H1 (cell line): ENCODE measurements at regions not wholly inside any gene's neighbourhood (a gene's known extent, or its start where the extent isn't known, plus 50 kb on each side); places are given as distances from the start of the nearest gene placed in this dataset.

Experiments used
- CTCF ChIA-PET: fragments of 300-600 bp; sonication (Branson Sonifier 250); formaldehyde crosslinking; loops from one replicate; lab custom pipeline; 2021; ENCODE audit not compliant: partially characterized antibody; lab: Charles Lee
- POLR2A ChIA-PET: fragments of 300-600 bp; sonication (Branson Sonifier 250); formaldehyde crosslinking; loops from one replicate; lab custom pipeline; 2021; ENCODE audit warnings: inconsistent platforms; ENCODE audit not compliant: partially characterized antibody; lab: Charles Lee
- DNase-seq, 2 experiments: peaks; one replicate each; pipeline versions ENCODE4 v3.0.0 to v3.0.0-alpha.2; 2010 to 2022; ENCODE audit warnings: low spot score in 2 of 2, low read depth in 1 of 2, mixed read lengths in 1 of 2
- FAIRE-seq: peaks from 2 replicates; lab custom pipeline; 2011; peaks lifted over from hg19 to GRCh38; lab: Jason Lieb, UNC
- H2AFZ ChIP-seq: 2 replicates; pipeline ENCODE4 v1.8.1; 2012; ENCODE audit warnings: low read length, inconsistent platforms
- H2AK5ac ChIP-seq: 2 replicates; pipeline ENCODE4 v1.6.1; 2013; ENCODE audit warnings: low read depth, low read length
- H2BK120ac ChIP-seq: replicated peaks from 2 replicates; pipeline ENCODE3; 2013; ENCODE audit warnings: low read depth, low read length, inconsistent platforms
- H2BK12ac ChIP-seq: 2 replicates; pipeline ENCODE4 v1.6.1; 2013; ENCODE audit warnings: low read depth, low read length
- H2BK15ac ChIP-seq: 2 replicates; pipeline ENCODE4 v1.6.1; 2013; ENCODE audit warnings: low read length
- H2BK20ac ChIP-seq: 2 replicates; pipeline ENCODE4 v1.6.1; 2013; ENCODE audit warnings: low read length
- H2BK5ac ChIP-seq: 2 replicates; pipeline ENCODE4 v1.6.1; 2013; ENCODE audit warnings: low read depth, low read length
- H3K14ac ChIP-seq: 2 replicates; pipeline ENCODE4 v1.6.1; 2013; ENCODE audit warnings: inconsistent platforms; ENCODE audit not compliant: insufficient read length
- H3K18ac ChIP-seq: 2 replicates; pipeline ENCODE4 v1.6.1; 2013; ENCODE audit warnings: low read length; ENCODE audit errors: extremely low read depth
- H3K23ac ChIP-seq: 2 replicates; pipeline ENCODE4 v1.6.1; 2013; ENCODE audit warnings: inconsistent platforms; ENCODE audit not compliant: insufficient read length
- H3K23me2 ChIP-seq: 2 replicates; pipeline ENCODE4 v1.6.1; 2013; ENCODE audit warnings: low read depth, low read length
- H3K27ac ChIP-seq: 2 replicates; pipeline ENCODE4 v1.6.1; 2011; ENCODE audit warnings: low read depth, low read length, inconsistent platforms
- H3K27me3 ChIP-seq, 4 experiments: replicated peaks in 1 of 4; 1 replicate in 1 of 4; 2 replicates in 3 of 4; pipeline versions ENCODE4 v1.6.1 to v1.8.1; 2011 to 2013; ENCODE audit warnings: low read length in 3 of 4, mild to moderate bottlenecking in 3 of 4, inconsistent platforms in 2 of 4, mixed read lengths in 2 of 4, moderate library complexity in 1 of 4; ENCODE audit not compliant: control insufficient read depth in 3 of 4, insufficient read depth in 3 of 4; ENCODE audit errors: extremely low read depth in 1 of 4
- H3K36me3 ChIP-seq, 4 experiments: 2 replicates each; pipeline versions ENCODE4 v1.6.1 to v1.8.1; 2011 to 2013; ENCODE audit warnings: mild to moderate bottlenecking in 4 of 4, low read length in 3 of 4, moderate library complexity in 2 of 4, control low read depth in 1 of 4, inconsistent platforms in 1 of 4; ENCODE audit not compliant: insufficient read depth in 4 of 4, control insufficient read depth in 2 of 4
- H3K4ac ChIP-seq: replicated peaks from 2 replicates; pipeline ENCODE3; 2013; ENCODE audit warnings: low read length, low read depth, mixed read lengths, inconsistent platforms; ENCODE audit not compliant: insufficient read length
- H3K4me1 ChIP-seq, 4 experiments: replicated peaks in 1 of 4; 1 replicate in 1 of 4; 2 replicates in 3 of 4; pipeline versions ENCODE4 v1.6.1 to v1.8.1; 2011 to 2013; ENCODE audit warnings: low read length in 3 of 4, inconsistent platforms in 2 of 4, mixed read lengths in 1 of 4; ENCODE audit not compliant: insufficient read depth in 4 of 4, control insufficient read depth in 3 of 4
- H3K4me2 ChIP-seq, 2 experiments: 2 replicates each; pipeline versions ENCODE4 v1.6.1 to v1.8.1; 2011 to 2013; ENCODE audit warnings: low read depth in 2 of 2, low read length in 2 of 2, control low read depth in 1 of 2, inconsistent platforms in 1 of 2, mild to moderate bottlenecking in 1 of 2; ENCODE audit not compliant: insufficient read depth in 1 of 2
- H3K4me3 ChIP-seq, 4 experiments: fragments of 200-600, 300-600 bp in 1 of 4; sonication (generic), shearing (Covaris generic), sonication (Bioruptor Twin) in 1 of 4; 2 replicates each; pipeline versions ENCODE4 v1.5.1 to v1.8.1; 2011 to 2016; ENCODE audit warnings: low read length in 4 of 4, low read depth in 3 of 4, control low read depth in 2 of 4, inconsistent platforms in 2 of 4, mild to moderate bottlenecking in 2 of 4, mixed read lengths in 1 of 4, moderate library complexity in 1 of 4; ENCODE audit not compliant: insufficient read depth in 2 of 4; ENCODE audit errors: extremely low read depth in 1 of 4
- H3K56ac ChIP-seq: replicated peaks from 2 replicates; pipeline ENCODE3; 2013; ENCODE audit warnings: low read depth, mild to moderate bottlenecking, mixed read lengths, low read length, inconsistent platforms; ENCODE audit not compliant: insufficient read length
- H3K79me1 ChIP-seq: 2 replicates; pipeline ENCODE4 v1.6.1; 2013; ENCODE audit warnings: low read depth, low read length, control low read depth
- H3K79me2 ChIP-seq, 2 experiments: 2 replicates each; pipeline versions ENCODE4 v1.6.1 to v1.8.1; 2012 to 2013; ENCODE audit warnings: low read length in 2 of 2, mild to moderate bottlenecking in 2 of 2, inconsistent platforms in 1 of 2; ENCODE audit not compliant: insufficient read depth in 2 of 2, control insufficient read depth in 1 of 2
- H3K9ac ChIP-seq, 4 experiments: replicated peaks in 1 of 4; 1 replicate in 1 of 4; 2 replicates in 3 of 4; pipeline versions ENCODE4 v1.6.1 to v1.8.1; 2011 to 2013; ENCODE audit warnings: low read depth in 3 of 4, low read length in 3 of 4, control low read depth in 2 of 4, mild to moderate bottlenecking in 2 of 4, moderate library complexity in 2 of 4, inconsistent platforms in 1 of 4; ENCODE audit errors: extremely low read depth in 1 of 4
- H3K9me3 ChIP-seq, 2 experiments: 2 replicates each; pipeline versions ENCODE4 v1.6.1 to v1.8.1; 2012 to 2013; ENCODE audit warnings: mild to moderate bottlenecking in 2 of 2, moderate library complexity in 2 of 2, control low read depth in 1 of 2, inconsistent platforms in 1 of 2, low read depth in 1 of 2, low read length in 1 of 2, mixed read lengths in 1 of 2; ENCODE audit not compliant: insufficient read depth in 2 of 2
- H4K20me1 ChIP-seq, 2 experiments: replicated peaks in 1 of 2; 2 replicates each; pipeline versions ENCODE3 to v1.8.1; 2011 to 2013; ENCODE audit warnings: inconsistent platforms in 2 of 2, low read length in 2 of 2, mild to moderate bottlenecking in 1 of 2; ENCODE audit not compliant: insufficient read depth in 2 of 2, control insufficient read depth in 1 of 2
- H4K5ac ChIP-seq: 2 replicates; pipeline ENCODE4 v1.6.1; 2013; ENCODE audit warnings: low read length, low read depth, mixed read lengths, inconsistent platforms; ENCODE audit not compliant: insufficient read length
- H4K8ac ChIP-seq: 2 replicates; pipeline ENCODE4 v1.8.0; 2013; ENCODE audit warnings: mild to moderate bottlenecking, moderate library complexity, low read length, inconsistent platforms; ENCODE audit not compliant: insufficient read depth; ENCODE audit errors: extremely low read depth
- H4K91ac ChIP-seq: replicated peaks from 2 replicates; pipeline ENCODE3; 2013; ENCODE audit warnings: low read length, mixed read lengths, inconsistent platforms; ENCODE audit not compliant: insufficient read length
- ATF3 ChIP-seq: IDR thresholded peaks from 2 replicates; pipeline ENCODE4 v1.6.1; 2011; ENCODE audit warnings: low read depth, mild to moderate bottlenecking, low read length; ENCODE audit not compliant: insufficient read depth
- CBX8 ChIP-seq: fragments of 300-800, 300-1000 bp; sonication (generic); IDR thresholded peaks from 2 replicates; pipeline ENCODE4 v1.7.1; 2016; ENCODE audit warnings: low read depth, low read length, borderline replicate concordance
- CHD2 ChIP-seq: IDR thresholded peaks from 2 replicates; pipeline ENCODE4 v1.6.1; 2012; ENCODE audit warnings: low read length, improper control_type of control experiment
- CREB1 ChIP-seq: IDR thresholded peaks from 2 replicates; pipeline ENCODE4 v1.6.1; 2012; ENCODE audit warnings: inconsistent platforms
- GTF2F1 ChIP-seq: IDR thresholded peaks from 2 replicates; pipeline ENCODE4 v1.6.1; 2012; ENCODE audit warnings: low read depth, low read length, improper control_type of control experiment, borderline replicate concordance
- JUN ChIP-seq: IDR thresholded peaks from 2 replicates; pipeline ENCODE4 v1.6.1; 2011; ENCODE audit warnings: low read depth, mild to moderate bottlenecking, improper control_type of control experiment, low read length
- MAX ChIP-seq: IDR thresholded peaks from 2 replicates; pipeline ENCODE4 v1.6.1; 2012; ENCODE audit warnings: inconsistent platforms
- NRF1 ChIP-seq: IDR thresholded peaks from 2 replicates; pipeline ENCODE4 v1.6.1; 2011; ENCODE audit warnings: mild to moderate bottlenecking, low read depth, low read length, improper control_type of control experiment
- PHF8 ChIP-seq: fragments of 200-600 bp; sonication (generic); conservative IDR thresholded peaks from 2 replicates; pipeline ENCODE4 v1.7.1; 2012; ENCODE audit warnings: low read depth, mild to moderate bottlenecking, inconsistent platforms, low read length, moderate library complexity
- POU5F1 ChIP-seq: IDR thresholded peaks from 2 replicates; pipeline ENCODE4 v1.6.1; 2011; ENCODE audit warnings: low read depth, mild to moderate bottlenecking, low read length, moderate library complexity
- RNF2 ChIP-seq: fragments of 200-900, 300-1000 bp; sonication (generic); IDR thresholded peaks from 2 replicates; pipeline ENCODE4 v1.7.1; 2016; ENCODE audit warnings: borderline replicate concordance, low read depth, mild to moderate bottlenecking, antibody characterized with exemption, low read length; ENCODE audit not compliant: poor library complexity, severe bottlenecking; ENCODE audit errors: missing control alignments
- TAF7 ChIP-seq: optimal IDR thresholded peaks from 2 replicates; pipeline ENCODE3; 2011; ENCODE audit warnings: low read depth, mild to moderate bottlenecking, inconsistent platforms, low read length, moderate library complexity, borderline replicate concordance
- TBP ChIP-seq: IDR thresholded peaks from 2 replicates; pipeline ENCODE4 v1.6.1; 2011; ENCODE audit warnings: low read depth, low read length, improper control_type of control experiment
- TCF12 ChIP-seq: IDR thresholded peaks from 2 replicates; pipeline ENCODE4 v1.6.1; 2011; ENCODE audit warnings: low read depth, mild to moderate bottlenecking, low read length
- YY1 ChIP-seq: IDR thresholded peaks from 2 replicates; pipeline ENCODE4 v1.6.1; 2011; ENCODE audit warnings: low read depth, mild to moderate bottlenecking, low read length
- WGBS, 2 experiments: shearing (Covaris generic) in 1 of 2; methylation state at CpG; one replicate each; pipeline versions ENCODE4 v1.1.6 to v1.1.7; 2013 to 2015; ENCODE audit warnings: low lambda C conversion rate in 2 of 2, mixed read lengths in 2 of 2, inconsistent platforms in 1 of 2, low coverage in 1 of 2, missing lambda C conversion rate in 1 of 2; ENCODE audit not compliant: insufficient replicate concordance in 2 of 2, insufficient coverage in 1 of 2, insufficient read length in 1 of 2; ENCODE audit errors: extremely low coverage in 1 of 2, missing lambda C conversion rate in 1 of 2; 5-methylcytosine and 5-hydroxymethylcytosine counted together

- H2BK15ac ChIP-seq, result no peak overlapping the region
- H3K23ac ChIP-seq, result no peak overlapping the region
- no peak overlapping the region for H3K4ac ChIP-seq
- H3K56ac ChIP-seq, result no peak overlapping the region
- H2AFZ ChIP-seq, result peak overlapping the region; percentile 85; the same call in 1 of the 2 replicates
- no peaks in the 10 kb centered on the region for H3K79me2 ChIP-seq
- peaks cover 0 to 2% (median 0%) of the 10 kb centered on the region in 4 experiments; a peak in 1 of 7 replicates for H3K4me1 ChIP-seq
- H3K36me3 ChIP-seq, result no peaks in the 10 kb centered on the region
- H2AK5ac ChIP-seq, result no peak overlapping the region
- H3K27me3 ChIP-seq, result no peaks in the 10 kb centered on the region
- H3K18ac ChIP-seq, result no peak overlapping the region
- FAIRE-seq (no peak), DNase-seq (no peak)
- no peaks in the 10 kb centered on the region for H3K79me1 ChIP-seq
- no peaks in the 10 kb centered on the region for H3K9me3 ChIP-seq
- H2BK12ac ChIP-seq, result no peak overlapping the region
- WGBS, 2 experiments, result 84% methylated on average over 3 of the region's 3 CpGs; no CpG with 5 or more reads in 1 of the 2 experiments
- no peak overlapping the region for H4K5ac ChIP-seq
- H2BK20ac ChIP-seq, result no peak overlapping the region
- CTCF ChIA-PET, result no interaction called here
- H4K8ac ChIP-seq, result no peak overlapping the region
- H3K27ac ChIP-seq, result no peak overlapping the region
- no peak overlapping the region for H3K4me3 ChIP-seq
- POLR2A ChIA-PET, result no interaction called here
- H3K23me2 ChIP-seq, result no peaks in the 10 kb centered on the region
- H4K91ac ChIP-seq, result no peak overlapping the region
- H3K9ac ChIP-seq, result no peak overlapping the region
- H2BK120ac ChIP-seq, result no peak overlapping the region
- no peak overlapping the region for H2BK5ac ChIP-seq
- no peak overlapping the region for H3K4me2 ChIP-seq
- H4K20me1 ChIP-seq, result no peaks in the 10 kb centered on the region
- no peak overlapping the region for H3K14ac ChIP-seq
- TF ChIP-seq CHD2, result no peak
- no peak for TF ChIP-seq POU5F1
- TF ChIP-seq ATF3, result no peak
- TF ChIP-seq YY1, result no peak
- no peak for TF ChIP-seq TBP
- TF ChIP-seq TCF12, result no peak
- TF ChIP-seq CREB1, result no peak
- no peak for TF ChIP-seq GTF2F1
- TF ChIP-seq JUN, result no peak
- TF ChIP-seq CBX8, result no peak
- TF ChIP-seq PHF8, result no peak
- TF ChIP-seq RNF2, result no peak
- TF ChIP-seq TAF7, result no peak
- no peak for TF ChIP-seq NRF1
- no peak for TF ChIP-seq MAX
Observed at GRCh38 chr1:194517567-194517966, 1331.2 kb upstream of the B3GALT2 start.
